HCT116 (cell line): ENCODE measurements at regions not wholly inside any gene's neighbourhood (a gene's known extent, or its start where the extent isn't known, plus 50 kb on each side); places are given as distances from the start of the nearest gene placed in this dataset.

ENCODE experiments used
- ATAC-seq: fragments of 200-7000 bp; cut with Tn5 transposase; 2 replicates; pipeline ENCODE4 v1.9.1; 2020; ENCODE audit warnings: mild to moderate bottlenecking, moderate library complexity
- BruUV-seq: library from RNA; stranded (reverse); fragments of 400-500 nt; replicated peaks from 2 replicates; lab custom pipeline; 2021; lab: Mats Ljungman, UMichigan
- CTCF ChIA-PET: fragments of 300-600 bp; sonication (Branson Sonifier 250); formaldehyde crosslinking; loops from one replicate; lab custom pipeline; 2021; ENCODE audit warnings: antibody characterized with exemption; lab: Charles Lee
- POLR2A ChIA-PET: fragments of 300-600, 350-600 bp; sonication (Branson Sonifier 250); formaldehyde crosslinking; loops from one replicate; lab custom pipeline; 2021; ENCODE audit warnings: antibody characterized with exemption; lab: Charles Lee
- RAD21 ChIA-PET, 2 experiments: fragments of 300-600 bp; sonication (Branson Sonifier 250); formaldehyde crosslinking; loops; one replicate each; lab custom pipeline; 2023; ENCODE audit warnings: low total read pairs in 2 of 2; ENCODE audit not compliant: uncharacterized antibody in 2 of 2, unreplicated experiment in 2 of 2, low non-redundant PET in 1 of 2; lab: Charles Lee
- DNase-seq: peaks from one replicate; pipeline ENCODE4 v3.0.0-alpha.2; 2010; ENCODE audit warnings: low read depth, low spot score
- H2AFZ ChIP-seq: fragments of 200-600 bp; shearing (Covaris generic), sonication (generic); 2 replicates; pipeline ENCODE4 v1.6.1; 2017; ENCODE audit warnings: low read depth, mixed run types, mixed read lengths, antibody characterized with exemption, low read length; ENCODE audit not compliant: poor library complexity, severe bottlenecking
- H3K27ac ChIP-seq: 2 replicates; pipeline ENCODE4 v1.5.1; 2012; ENCODE audit warnings: low read depth, low read length
- H3K27me3 ChIP-seq: fragments of 200-600 bp; sonication (generic); 2 replicates; pipeline ENCODE4 v1.6.1; 2016; ENCODE audit warnings: mixed run types, low read length, mixed read lengths; ENCODE audit not compliant: insufficient read depth
- H3K36me3 ChIP-seq, 2 experiments: fragments of 200-500 bp in 1 of 2; fragments of 200-600 bp in 1 of 2; sonication (Bioruptor generic) in 1 of 2; sonication (generic) in 1 of 2; 2 replicates each; pipeline versions ENCODE4 v1.5.1 to v1.6.1; 2014 to 2016; ENCODE audit warnings: low read length in 2 of 2, inconsistent platforms in 1 of 2, mixed read lengths in 1 of 2, mixed run types in 1 of 2; ENCODE audit not compliant: insufficient read depth in 2 of 2, control insufficient read depth in 1 of 2
- H3K4me1 ChIP-seq, 2 experiments: fragments of 200-600 bp in 1 of 2; sonication (generic) in 1 of 2; 2 replicates each; pipeline versions ENCODE4 v1.5.1 to v1.6.1; 2012 to 2017; ENCODE audit warnings: low read length in 2 of 2, inconsistent platforms in 1 of 2, mild to moderate bottlenecking in 1 of 2, mixed read lengths in 1 of 2, mixed run types in 1 of 2, moderate library complexity in 1 of 2; ENCODE audit not compliant: insufficient read depth in 2 of 2, control insufficient read depth in 1 of 2
- H3K4me2 ChIP-seq: fragments of 200-600 bp; sonication (generic); 2 replicates; pipeline ENCODE4 v1.6.1; 2017; ENCODE audit warnings: mixed run types, low read length, mixed read lengths
- H3K4me3 ChIP-seq, 2 experiments: fragments of 200-600 bp in 1 of 2; sonication (generic) in 1 of 2; replicated peaks in 1 of 2; 2 replicates each; pipeline ENCODE4 v1.5.1; 2011 to 2016; ENCODE audit warnings: low read length in 2 of 2, control low read depth in 1 of 2, low read depth in 1 of 2, mild to moderate bottlenecking in 1 of 2, mixed read lengths in 1 of 2, mixed run types in 1 of 2
- H3K79me2 ChIP-seq: fragments of 200-600 bp; sonication (generic); 2 replicates; pipeline ENCODE4 v1.6.1; 2017; ENCODE audit warnings: mild to moderate bottlenecking, mixed run types, low read length, moderate library complexity, mixed read lengths; ENCODE audit not compliant: insufficient read depth
- H3K9ac ChIP-seq: fragments of 200-600 bp; sonication (generic); 2 replicates; pipeline ENCODE4 v1.6.1; 2016; ENCODE audit warnings: low read length, mixed read lengths
- H3K9me2 ChIP-seq: fragments of 200-600 bp; sonication (generic), shearing (Covaris generic); 2 replicates; pipeline ENCODE4 v1.6.1; 2017; ENCODE audit warnings: mixed run types, mild to moderate bottlenecking, moderate library complexity; ENCODE audit not compliant: insufficient read depth
- H3K9me3 ChIP-seq, 2 experiments: fragments of 200-500 bp in 1 of 2; fragments of 200-600 bp in 1 of 2; sonication (Bioruptor generic) in 1 of 2; sonication (generic) in 1 of 2; 2 replicates each; pipeline ENCODE4 v1.6.1; 2014 to 2017; ENCODE audit warnings: low read length in 2 of 2, mixed read lengths in 2 of 2, inconsistent platforms in 1 of 2, low read depth in 1 of 2, mild to moderate bottlenecking in 1 of 2, mixed run types in 1 of 2, moderate library complexity in 1 of 2; ENCODE audit not compliant: control insufficient read depth in 1 of 2, insufficient read depth in 1 of 2
- H4K20me1 ChIP-seq: fragments of 200-600 bp; sonication (generic), shearing (Covaris generic); 2 replicates; pipeline ENCODE4 v1.6.1; 2017; ENCODE audit warnings: mixed run types, mild to moderate bottlenecking, moderate library complexity; ENCODE audit not compliant: insufficient read depth
- CBX3 ChIP-seq: IDR thresholded peaks from 2 replicates; pipeline ENCODE4 v1.6.1; 2012; ENCODE audit warnings: low read depth
- CEBPB ChIP-seq: IDR thresholded peaks from 2 replicates; pipeline ENCODE4 v1.6.1; 2012; ENCODE audit warnings: low read depth
- CTCF ChIP-seq, 3 experiments: fragments of 200-600 bp in 1 of 3; sonication (generic) in 1 of 3; IDR thresholded peaks in 2 of 3; conservative IDR thresholded peaks in 1 of 3; 2 replicates each; pipeline ENCODE4 v1.5.1; 2012 to 2017; ENCODE audit warnings: low read depth in 2 of 3, low read length in 2 of 3, antibody characterized with exemption in 1 of 3, borderline replicate concordance in 1 of 3, control low read depth in 1 of 3, mild to moderate bottlenecking in 1 of 3, mixed read lengths in 1 of 3, mixed run types in 1 of 3, moderate library complexity in 1 of 3; ENCODE audit not compliant: insufficient read depth in 1 of 3
- EGR1 ChIP-seq: IDR thresholded peaks from 2 replicates; pipeline ENCODE4 v1.6.1; 2012; ENCODE audit warnings: low read depth
- ELF1 ChIP-seq: IDR thresholded peaks from 2 replicates; pipeline ENCODE4 v1.6.1; 2012; ENCODE audit warnings: low read depth, borderline replicate concordance
- EZH2 ChIP-seq: fragments of 200-600 bp; sonication (generic); IDR thresholded peaks from 2 replicates; pipeline ENCODE4 v1.6.1; 2017; ENCODE audit warnings: antibody characterized with exemption, mixed run types
- EZH2phosphoT487 ChIP-seq: fragments of 200-600 bp; IDR thresholded peaks from 2 replicates; pipeline ENCODE4 v1.6.1; 2018; ENCODE audit warnings: antibody characterized with exemption, borderline replicate concordance
- FOSL1 ChIP-seq: IDR thresholded peaks from 2 replicates; pipeline ENCODE4 v1.6.1; 2012; ENCODE audit warnings: low read depth
- JUND ChIP-seq: IDR thresholded peaks from 2 replicates; pipeline ENCODE4 v1.6.1; 2012
- POLR2A ChIP-seq: IDR thresholded peaks from 2 replicates; pipeline ENCODE4 v1.7.0; 2011; ENCODE audit warnings: borderline replicate concordance; ENCODE audit not compliant: insufficient read depth, insufficient read length; ENCODE audit errors: extremely low read depth
- POLR2AphosphoS5 ChIP-seq: IDR thresholded peaks from 2 replicates; pipeline ENCODE4 v1.6.1; 2011; ENCODE audit warnings: mild to moderate bottlenecking, low read depth, low read length, moderate library complexity
- RAD21 ChIP-seq: IDR thresholded peaks from 2 replicates; pipeline ENCODE4 v1.6.1; 2012; ENCODE audit warnings: low read depth, mild to moderate bottlenecking
- SIN3A ChIP-seq: IDR thresholded peaks from 2 replicates; pipeline ENCODE4 v1.6.1; 2012; ENCODE audit warnings: low read depth
- SP1 ChIP-seq: IDR thresholded peaks from 2 replicates; pipeline ENCODE4 v1.6.1; 2012; ENCODE audit warnings: low read depth
- SRF ChIP-seq: IDR thresholded peaks from 2 replicates; pipeline ENCODE4 v1.6.1; 2012; ENCODE audit warnings: low read depth
- TCF7L2 ChIP-seq: IDR thresholded peaks from 2 replicates; pipeline ENCODE4 v1.7.0; 2011; ENCODE audit warnings: borderline replicate concordance, inconsistent platforms; ENCODE audit not compliant: insufficient read depth, insufficient read length; ENCODE audit errors: extremely low read depth
- YY1 ChIP-seq: IDR thresholded peaks from 2 replicates; pipeline ENCODE4 v1.6.1; 2011; ENCODE audit warnings: low read length, low read depth, moderate library complexity, mild to moderate bottlenecking; ENCODE audit not compliant: insufficient replicate concordance; ENCODE audit errors: extremely low read depth
- ZBTB33 ChIP-seq: IDR thresholded peaks from 2 replicates; pipeline ENCODE4 v1.6.1; 2011; ENCODE audit warnings: mild to moderate bottlenecking, low read length, moderate library complexity; ENCODE audit not compliant: insufficient replicate concordance; ENCODE audit errors: extremely low read depth
- ZFX ChIP-seq: fragments of 450-650 bp; IDR thresholded peaks from 2 replicates; pipeline ENCODE4 v1.6.1; 2017
- intact Hi-C: fragments of 100-400 bp; cut with micrococcal nuclease; formaldehyde crosslinking; loops from 2 replicates; pipeline ENCODE4 v1.10.0; 2022
- TF ChIP-seq, protein P1 (sequence below): IDR thresholded peaks from 2 replicates; pipeline ENCODE4 v1.6.1; 2012

DNA sequence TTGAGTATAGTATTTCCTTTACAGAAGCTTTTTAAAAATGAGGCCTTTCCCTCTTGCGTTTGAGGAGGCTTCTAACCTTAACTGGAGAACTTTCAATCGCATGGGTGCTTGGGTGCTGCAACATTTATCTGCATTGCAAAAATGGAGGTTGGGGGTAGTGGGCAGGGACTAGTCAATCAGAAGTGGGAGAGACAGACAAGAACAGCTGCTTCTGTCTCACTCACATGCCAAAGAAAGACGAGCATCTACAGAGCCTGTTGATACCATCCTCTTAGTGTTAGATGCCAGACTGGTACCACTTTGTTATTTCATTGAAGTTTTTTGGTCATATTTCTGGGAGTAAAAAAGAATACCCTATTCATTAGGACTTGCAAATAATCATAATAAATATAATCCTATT is 1292.2 kb downstream of the UQCRFS1 start (continued):
- no peak for TF ChIP-seq ZBTB33
- TF ChIP-seq POLR2AphosphoS5: no peak
- TF ChIP-seq EZH2: no peak
- TF ChIP-seq SIN3A: no peak
- no peak for TF ChIP-seq CBX3
- TF ChIP-seq, all 23 proteins: peak for 0

DNA sequence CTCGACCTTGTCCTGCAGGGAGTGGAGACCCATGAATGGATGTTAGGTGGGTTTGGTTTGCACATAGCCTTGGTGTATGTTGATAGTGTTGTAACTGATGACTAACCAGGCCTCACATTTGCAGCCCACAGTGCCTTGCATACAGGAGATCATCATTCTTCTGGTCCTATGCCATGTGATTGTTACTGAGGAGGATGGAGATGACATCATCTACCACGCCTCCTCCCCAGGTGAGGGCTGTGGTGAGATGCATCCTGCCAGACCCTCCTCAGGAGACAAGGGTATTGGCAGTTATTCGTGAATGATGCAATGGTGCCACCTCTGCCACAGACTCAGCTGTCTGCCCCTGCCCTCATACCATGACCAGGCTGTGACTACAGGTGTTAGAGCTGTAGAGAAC is 1294.1 kb downstream of the UQCRFS1 start:
- Histone ChIP-seq H3K4me2 (no peak overlapping the region), H3K4me3 (no peak overlapping the region), H3K79me2 (no peaks in the 10 kb centered on the region), H3K27ac (no peak overlapping the region), H4K20me1 (no peaks in the 10 kb centered on the region), H3K9me2 (no peaks in the 10 kb centered on the region), H3K4me1 (no peaks in the 10 kb centered on the region), H3K36me3 (no peaks in the 10 kb centered on the region), H2AFZ (no peak overlapping the region), H3K27me3 (no peaks in the 10 kb centered on the region), H3K9me3 (peaks cover 3 to 16% of the 10 kb centered on the region in 2 experiments; a peak in 2 of 4 replicates)
- ChIA-PET RAD21 (no interaction called here), POLR2A (no interaction called here), CTCF (no interaction called here)
- intact Hi-C loops: no loop called here
- ATAC-seq (no peak), DNase-seq (no peak)
- BruUV-seq: no TSS peak
- TF ChIP-seq EZH2phosphoT487: no peak
- TF ChIP-seq POLR2A: no peak
- TF ChIP-seq, protein P1, sequence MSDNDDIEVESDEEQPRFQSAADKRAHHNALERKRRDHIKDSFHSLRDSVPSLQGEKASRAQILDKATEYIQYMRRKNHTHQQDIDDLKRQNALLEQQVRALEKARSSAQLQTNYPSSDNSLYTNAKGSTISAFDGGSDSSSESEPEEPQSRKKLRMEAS: no peak
- TF ChIP-seq CTCF (IDR thresholded peaks at IDR 0.05 in 2 of 3, conservative IDR thresholded peaks at IDR 0.05 in 1 of 3; ENCODE audit: borderline replicate concordance in 1 of 3, insufficient read depth in 1 of 3, low read depth in 2 of 3, low read length in 2 of 3): no peak
- TF ChIP-seq FOSL1: no peak
- TF ChIP-seq SRF: no peak
- TF ChIP-seq ZFX: no peak
- TF ChIP-seq TCF7L2: no peak
- TF ChIP-seq YY1: no peak
- TF ChIP-seq EZH2: no peak
- TF ChIP-seq EGR1: no peak
- no peak for TF ChIP-seq JUND
- TF ChIP-seq RAD21: no peak
- no peak for TF ChIP-seq SP1
- TF ChIP-seq ZBTB33: no peak
- no peak for TF ChIP-seq ELF1
- TF ChIP-seq CEBPB: no peak
- TF ChIP-seq SIN3A: no peak
- no peak for TF ChIP-seq POLR2AphosphoS5
- no peak for TF ChIP-seq CBX3
- TF ChIP-seq, all 23 proteins: peak for 0
- H3K9ac ChIP-seq: no peak overlapping the region
